HEK293T (cell line): ENCODE measurements at regions not wholly inside any gene's neighbourhood (a gene's known extent, or its start where the extent isn't known, plus 50 kb on each side); places are given as distances from the start of the nearest gene placed in this dataset.

Source experiments
- ARNT ChIP-seq: fragments of 450-650 bp; IDR thresholded peaks from 2 replicates; pipeline ENCODE4 v1.6.1; 2017; ENCODE audit warnings: mild to moderate bottlenecking
- BHLHE40 ChIP-seq: fragments of 450-650 bp; IDR thresholded peaks from 2 replicates; pipeline ENCODE4 v1.6.1; 2016; ENCODE audit warnings: mild to moderate bottlenecking, moderate library complexity, borderline replicate concordance
- ELF4 ChIP-seq: fragments of 450-650 bp; IDR thresholded peaks from 2 replicates; pipeline ENCODE4 v1.6.1; 2017; ENCODE audit warnings: antibody characterized with exemption
- FOXA1 ChIP-seq: fragments of 450-650 bp; IDR thresholded peaks from 2 replicates; pipeline ENCODE4 v1.6.1; 2016; ENCODE audit warnings: mild to moderate bottlenecking
- FOXK2 ChIP-seq: fragments of 450-650 bp; IDR thresholded peaks from 2 replicates; pipeline ENCODE4 v1.6.1; 2016; ENCODE audit warnings: mild to moderate bottlenecking
- FOXM1 ChIP-seq: fragments of 450-650 bp; IDR thresholded peaks from 2 replicates; pipeline ENCODE4 v1.6.1; 2017; ENCODE audit warnings: mild to moderate bottlenecking, borderline replicate concordance
- HDGF ChIP-seq: fragments of 450-650 bp; IDR thresholded peaks from 2 replicates; pipeline ENCODE4 v1.6.1; 2017; ENCODE audit warnings: antibody characterized with exemption, borderline replicate concordance
- L3MBTL2 ChIP-seq: fragments of 450-650 bp; conservative IDR thresholded peaks from 2 replicates; pipeline ENCODE4 v1.6.1; 2016; ENCODE audit warnings: mild to moderate bottlenecking
- NFRKB ChIP-seq: fragments of 450-650 bp; IDR thresholded peaks from 2 replicates; pipeline ENCODE4 v1.6.1; 2016; ENCODE audit warnings: mild to moderate bottlenecking, moderate library complexity
- PKNOX1 ChIP-seq: fragments of 450-650 bp; IDR thresholded peaks from 2 replicates; pipeline ENCODE4 v1.6.1; 2016
- SP1 ChIP-seq: fragments of 450-650 bp; IDR thresholded peaks from 2 replicates; pipeline ENCODE4 v1.6.1; 2017
- SUZ12 ChIP-seq: fragments of 450-650 bp; IDR thresholded peaks from 2 replicates; pipeline ENCODE4 v1.6.1; 2016; ENCODE audit warnings: mild to moderate bottlenecking
- TARDBP ChIP-seq: fragments of 450-650 bp; IDR thresholded peaks from 2 replicates; pipeline ENCODE4 v1.6.1; 2016
- ZNF384 ChIP-seq: fragments of 450-650 bp; IDR thresholded peaks from 2 replicates; pipeline ENCODE4 v1.6.1; 2016

- TF ChIP-seq FOXK2 (no peak), L3MBTL2 (no peak), TARDBP (no peak), BHLHE40 (no peak), FOXM1 (no peak), NFRKB (no peak), HDGF (no peak), ELF4 (no peak), ZNF384 (no peak), ARNT (no peak), SP1 (no peak), SUZ12 (no peak), FOXA1 (no peak), PKNOX1 (no peak)
These were observed 62.1 kb upstream of the KLF3 start for GRCh38 chr4:38601916-38602291.
